DMS153 (cell line): ENCODE measurements at regions not wholly inside any gene's neighbourhood (a gene's known extent, or its start where the extent isn't known, plus 50 kb on each side); places are given as distances from the start of the nearest gene placed in this dataset.

Experiments
- DNase-seq: peaks from one replicate; lab custom pipeline; 2025; lab: John Stamatoyannopoulos, UW

GRCh38 chr7:114755856-114756255 is 166.0 kb upstream of the MDFIC start:
- DNase-seq: no peak

DNA sequence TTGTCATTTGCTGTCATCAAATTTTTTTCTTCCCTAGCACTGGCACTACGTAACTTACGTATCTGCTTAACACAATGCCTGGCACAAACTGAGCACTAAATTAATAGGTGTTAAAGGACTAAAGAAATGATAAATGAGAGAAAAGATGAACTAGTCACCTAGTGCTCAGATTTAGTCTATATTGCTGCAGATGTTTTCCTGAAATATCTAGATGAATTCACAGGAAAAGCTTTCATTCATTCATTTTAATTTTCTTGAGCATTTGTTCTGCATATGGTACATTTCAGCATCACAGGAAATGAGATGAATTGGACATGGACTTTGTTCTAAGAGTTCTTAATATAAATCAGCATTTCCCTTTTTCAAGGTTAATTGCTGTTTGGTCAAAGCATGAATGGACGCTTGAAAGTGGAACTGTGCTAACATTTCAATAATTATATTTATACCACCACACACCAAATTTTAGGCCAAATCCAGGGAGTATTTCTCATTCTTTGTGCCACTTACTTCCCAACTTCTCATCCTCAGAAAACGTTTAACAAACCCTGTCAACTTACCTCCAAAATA is 163.2 kb upstream of the MDFIC start:
- no peak for DNase-seq

- DNase-seq: peak; percentile 92
Observed at GRCh38 chr7:114759347-114760062, 162.4 kb upstream of the MDFIC start.

- DNase-seq: no peak
Observed at GRCh38 chr7:114760477-114760876, 161.4 kb upstream of the MDFIC start.

GRCh38 chr7:114761973-114762372 is 159.9 kb upstream of the MDFIC start:
- no peak for DNase-seq

DNA sequence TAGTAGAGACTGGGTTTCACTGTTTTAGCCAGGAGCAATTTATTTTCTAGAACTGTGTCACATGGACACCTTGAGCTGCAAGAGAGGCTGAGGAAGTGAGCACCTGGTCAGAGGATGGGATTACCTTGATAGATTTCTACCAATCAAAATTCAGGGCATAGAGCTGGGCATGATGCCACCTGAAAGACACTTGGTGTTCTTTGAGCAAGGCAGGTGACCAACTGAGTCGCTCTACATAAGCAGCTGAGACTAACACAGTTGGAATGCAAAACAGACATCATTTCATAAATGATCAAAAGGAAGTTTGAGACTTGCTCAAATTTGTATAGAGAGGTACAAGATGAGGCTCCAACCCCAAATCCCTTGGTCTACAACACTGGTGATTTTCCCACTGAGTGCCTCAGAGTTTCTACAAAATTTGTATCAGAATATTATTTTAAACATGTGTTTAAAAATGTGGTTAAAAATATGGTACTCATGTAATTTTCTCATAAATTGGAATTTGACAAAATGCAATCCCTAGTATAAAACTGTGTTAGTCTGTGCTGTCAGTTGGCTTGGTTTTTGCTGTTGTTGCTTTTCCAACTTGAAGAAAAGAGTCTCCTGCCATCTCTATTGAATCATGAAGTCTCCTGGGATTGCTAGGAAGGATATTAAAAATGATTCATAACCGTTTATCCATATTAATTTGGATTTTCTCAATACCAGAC is 156.4 kb upstream of the MDFIC start:
- no peak for DNase-seq

- DNase-seq: no peak
Observed at GRCh38 chr7:114766041-114766356, 155.9 kb upstream of the MDFIC start.

- DNase-seq: no peak
Observed at GRCh38 chr7:114777288-114777687, 144.6 kb upstream of the MDFIC start.

GRCh38 chr7:114783508-114783907 is 138.4 kb upstream of the MDFIC start:
- no peak for DNase-seq

DNA sequence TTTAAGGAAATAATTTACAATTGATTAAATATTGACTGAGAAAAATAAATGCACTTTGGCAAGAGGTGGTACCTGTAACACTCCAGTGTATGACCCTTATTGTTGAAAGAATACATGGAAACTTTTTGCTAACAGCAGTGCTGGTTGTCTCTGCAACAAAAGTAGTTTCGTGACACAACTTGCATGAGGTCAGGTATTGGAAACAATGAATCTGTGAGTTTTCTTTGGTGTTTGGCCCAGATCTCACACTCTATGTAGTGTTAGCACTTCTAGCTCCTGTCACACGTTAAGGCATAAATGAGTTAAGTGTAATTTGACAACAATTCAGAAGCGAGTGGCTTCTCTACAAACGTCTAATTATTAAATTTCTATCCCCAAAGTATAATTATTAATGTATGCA is 137.7 kb upstream of the MDFIC start:
- DNase-seq: no peak

- DNase-seq: no peak
Observed at GRCh38 chr7:114784746-114785145, 137.1 kb upstream of the MDFIC start.

DNA sequence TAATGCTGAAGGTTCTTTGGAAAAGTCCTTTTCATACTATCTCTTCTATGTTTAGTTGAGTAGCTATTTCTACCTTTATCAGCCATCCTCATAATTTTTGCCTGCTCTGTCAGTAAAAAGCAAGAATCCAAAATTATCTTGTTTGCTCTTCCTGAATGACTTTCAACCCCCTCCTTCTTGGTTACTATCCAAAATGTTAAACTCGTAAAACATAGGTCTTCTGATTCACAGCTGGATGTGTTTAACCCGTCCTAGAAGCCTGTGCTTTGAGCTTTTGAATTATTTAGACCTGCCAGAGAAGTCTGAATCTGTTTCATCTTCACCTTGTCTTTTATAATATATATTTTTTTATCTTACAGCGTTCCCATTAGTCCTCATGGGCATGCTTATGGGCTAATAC is 136.4 kb upstream of the MDFIC start:
- no peak for DNase-seq

DNA sequence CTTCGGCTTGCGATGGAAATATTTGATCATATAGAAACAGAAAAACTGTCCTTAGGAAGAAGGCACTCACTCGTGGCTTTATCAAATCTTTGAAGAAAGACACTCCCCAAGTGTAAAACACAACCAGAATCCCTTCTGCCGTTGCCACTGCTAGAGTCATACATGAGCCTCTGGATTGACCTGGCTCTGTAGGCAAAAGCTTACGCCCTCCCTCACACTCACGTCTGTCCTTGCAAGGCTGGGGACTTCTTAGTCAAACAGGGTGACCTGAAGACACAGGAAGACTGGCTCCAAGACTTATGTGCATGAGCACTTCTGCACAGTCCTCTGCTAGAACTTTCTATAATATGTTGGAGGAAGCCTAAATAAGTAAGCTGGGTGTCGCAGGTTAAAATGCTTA is 135.4 kb upstream of the MDFIC start:
- DNase-seq: no peak

- no peak for DNase-seq
Observed at GRCh38 chr7:114787556-114787955, 134.3 kb upstream of the MDFIC start.

GRCh38 chr7:114788706-114789105 is 133.2 kb upstream of the MDFIC start:
- no peak for DNase-seq

DNA sequence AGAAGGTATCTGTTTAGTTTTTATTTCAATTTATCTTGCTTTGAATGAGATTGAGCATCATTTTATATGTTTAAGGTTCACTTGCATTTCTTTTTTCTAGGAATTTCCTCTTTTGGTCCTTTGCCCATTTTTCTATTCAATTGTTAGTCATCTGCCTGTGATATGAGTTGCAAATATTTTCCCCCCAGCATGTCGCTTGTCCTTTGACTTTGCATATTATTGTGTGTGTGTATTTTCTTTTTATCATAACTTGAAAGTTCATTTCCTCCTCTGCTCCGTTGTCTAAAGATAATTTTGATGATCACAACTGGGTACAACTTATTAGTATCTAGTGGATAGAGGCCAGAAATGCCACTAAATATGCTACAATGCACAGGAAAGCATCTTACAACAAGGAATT is 132.7 kb upstream of the MDFIC start:
- no peak for DNase-seq

DNA sequence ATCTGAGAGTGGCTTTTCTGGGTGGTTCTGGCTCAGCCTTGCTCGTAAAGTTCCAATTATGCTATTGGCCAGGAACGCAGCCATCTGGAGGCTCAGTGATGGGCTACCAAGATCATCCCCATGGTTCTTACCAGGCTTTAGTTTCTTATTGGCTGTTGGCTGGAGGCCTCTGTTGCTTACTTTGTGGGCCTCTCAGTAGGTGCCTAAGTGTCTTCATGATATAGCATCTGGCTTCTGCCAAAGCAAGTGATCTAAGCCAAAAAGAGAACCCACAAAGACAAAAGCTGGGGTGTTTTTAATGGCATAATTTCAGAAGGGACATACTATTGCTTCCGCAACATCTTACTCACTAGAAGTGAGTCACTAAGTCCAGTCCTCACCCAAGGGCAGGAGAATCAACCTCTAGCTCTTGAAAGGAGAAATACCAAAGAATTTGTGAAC is 132.0 kb upstream of the MDFIC start:
- no peak for DNase-seq

DNA sequence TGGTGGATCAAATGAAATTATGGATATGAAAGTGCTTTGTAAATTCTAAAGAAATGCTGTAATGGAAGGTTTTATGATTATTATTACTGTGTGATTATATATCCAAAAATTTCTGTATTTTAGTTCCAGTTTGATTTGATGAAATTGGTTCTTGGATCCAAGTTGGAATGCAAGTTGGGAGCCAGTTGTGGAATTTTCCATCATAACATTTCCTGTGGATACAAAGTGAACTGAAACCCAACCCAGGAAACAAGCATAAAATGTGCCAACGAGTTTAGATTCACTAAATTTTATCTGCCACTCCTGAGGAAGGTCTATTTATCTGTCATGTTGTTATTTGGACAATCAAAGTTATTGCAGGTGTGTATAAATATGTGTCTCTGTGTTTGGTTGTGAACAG is 131.4 kb upstream of the MDFIC start:
- DNase-seq: no peak

GRCh38 chr7:114791771-114792170 is 130.1 kb upstream of the MDFIC start:
- DNase-seq: peak; percentile 31

DNA sequence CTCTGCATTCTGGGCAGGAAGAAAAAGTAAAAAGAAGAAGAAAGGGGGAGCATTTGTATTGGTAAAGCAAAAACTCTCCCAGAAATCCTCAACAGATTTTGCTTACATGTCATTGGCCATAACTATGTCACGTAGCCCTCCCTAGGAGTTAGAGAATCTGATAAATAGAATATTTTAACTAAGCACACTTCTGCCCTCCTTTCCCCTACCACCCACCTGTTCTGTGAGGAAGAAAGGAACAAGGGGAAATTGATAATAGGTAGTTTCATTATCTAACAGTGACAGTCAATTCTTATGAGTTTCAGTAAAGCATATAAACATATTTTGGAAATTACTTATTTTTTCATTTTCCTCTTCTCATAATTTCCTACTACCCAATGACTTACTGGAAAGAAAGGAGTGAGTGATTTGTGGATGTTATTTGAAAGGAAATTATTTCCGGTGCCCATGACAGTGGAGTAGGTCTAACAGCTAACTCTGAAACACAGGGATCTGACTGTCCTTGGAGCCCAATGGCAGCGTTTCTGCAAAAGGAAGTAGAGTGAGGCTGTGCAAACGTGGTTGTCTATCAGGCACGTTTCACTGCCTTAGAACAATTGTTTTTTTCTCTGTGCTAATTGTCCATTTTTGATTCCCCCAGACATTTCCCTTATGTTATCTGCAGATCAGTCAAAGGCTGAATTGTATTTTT is 128.6 kb upstream of the MDFIC start:
- no peak for DNase-seq

GRCh38 chr7:114795475-114795874 is 126.4 kb upstream of the MDFIC start:
- DNase-seq: no peak

GRCh38 chr7:114799628-114800028 is 122.3 kb upstream of the MDFIC start:
- DNase-seq: no peak

GRCh38 chr7:114802632-114803031 is 119.3 kb upstream of the MDFIC start:
- no peak for DNase-seq
